ENCODE measurements at regions not wholly inside any gene's neighbourhood (a gene's known extent, or its start where the extent isn't known, plus 50 kb on each side); places are given as distances from the start of the nearest gene placed in this dataset.

DNA sequence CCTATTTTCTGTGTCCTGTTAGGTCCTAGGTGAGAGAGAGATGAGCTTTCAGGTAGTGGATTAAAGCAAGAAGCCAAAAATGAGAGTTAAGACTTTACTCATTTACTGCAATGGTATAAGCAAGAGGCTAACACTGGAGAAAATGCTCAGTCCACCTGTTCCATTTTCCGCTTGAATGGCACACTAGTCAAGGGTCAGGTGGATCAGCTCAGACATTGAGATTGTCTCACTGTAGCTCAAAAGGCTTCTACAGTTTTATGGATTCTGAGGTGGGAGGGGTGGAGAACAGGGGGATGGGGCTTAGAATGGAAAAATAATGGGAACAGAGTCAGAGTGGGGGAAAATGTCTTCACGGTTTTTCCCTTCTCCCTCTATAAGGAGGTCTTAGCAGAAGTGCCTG, 57.3 kb upstream of the MUCL1 start:
- TF ChIP-seq CTCF (IDR thresholded peaks at IDR 0.05) (no peak), POLR2A (IDR thresholded peaks at IDR 0.05) (no peak)

Data from lower leg skin (tissue), 3 donors.